ENCODE measurements at regions not wholly inside any gene's neighbourhood (a gene's known extent, or its start where the extent isn't known, plus 50 kb on each side); places are given as distances from the start of the nearest gene placed in this dataset.

DNA sequence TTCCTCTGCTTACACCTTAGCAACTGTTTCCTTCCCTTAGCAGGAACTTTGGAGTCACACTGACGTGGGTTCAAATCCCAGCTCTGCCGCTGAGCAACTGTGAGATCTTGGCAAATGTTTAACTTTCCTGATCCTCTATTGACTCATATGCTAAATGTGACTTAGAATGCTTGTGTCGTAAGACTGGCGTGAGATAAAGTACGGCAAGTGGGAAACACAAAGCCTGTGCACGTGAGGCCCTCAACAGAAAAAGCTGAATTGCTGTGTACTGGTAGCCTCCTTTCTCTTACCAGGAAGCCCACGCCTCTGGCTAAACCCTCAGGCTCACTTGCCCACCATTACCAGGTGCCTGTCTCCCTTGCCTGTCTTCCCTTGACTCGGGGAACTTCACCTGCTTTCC is 135.4 kb upstream of the TNR start:
- TF ChIP-seq, protein P1, sequence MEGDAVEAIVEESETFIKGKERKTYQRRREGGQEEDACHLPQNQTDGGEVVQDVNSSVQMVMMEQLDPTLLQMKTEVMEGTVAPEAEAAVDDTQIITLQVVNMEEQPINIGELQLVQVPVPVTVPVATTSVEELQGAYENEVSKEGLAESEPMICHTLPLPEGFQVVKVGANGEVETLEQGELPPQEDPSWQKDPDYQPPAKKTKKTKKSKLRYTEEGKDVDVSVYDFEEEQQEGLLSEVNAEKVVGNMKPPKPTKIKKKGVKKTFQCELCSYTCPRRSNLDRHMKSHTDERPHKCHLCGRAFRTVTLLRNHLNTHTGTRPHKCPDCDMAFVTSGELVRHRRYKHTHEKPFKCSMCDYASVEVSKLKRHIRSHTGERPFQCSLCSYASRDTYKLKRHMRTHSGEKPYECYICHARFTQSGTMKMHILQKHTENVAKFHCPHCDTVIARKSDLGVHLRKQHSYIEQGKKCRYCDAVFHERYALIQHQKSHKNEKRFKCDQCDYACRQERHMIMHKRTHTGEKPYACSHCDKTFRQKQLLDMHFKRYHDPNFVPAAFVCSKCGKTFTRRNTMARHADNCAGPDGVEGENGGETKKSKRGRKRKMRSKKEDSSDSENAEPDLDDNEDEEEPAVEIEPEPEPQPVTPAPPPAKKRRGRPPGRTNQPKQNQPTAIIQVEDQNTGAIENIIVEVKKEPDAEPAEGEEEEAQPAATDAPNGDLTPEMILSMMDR (IDR thresholded peaks at IDR 0.05; ENCODE audit: low read depth, low read length) = no peak
- no peak for DNase-seq (ENCODE audit: low read depth, low spot score)
- in situ Hi-C loops (cut with HindIII; ENCODE audit: low sequenced_read_pairs) = no loop called here
- no peak overlapping the region for H3K4me3 ChIP-seq (ENCODE audit: low read depth, low read length)

DNA sequence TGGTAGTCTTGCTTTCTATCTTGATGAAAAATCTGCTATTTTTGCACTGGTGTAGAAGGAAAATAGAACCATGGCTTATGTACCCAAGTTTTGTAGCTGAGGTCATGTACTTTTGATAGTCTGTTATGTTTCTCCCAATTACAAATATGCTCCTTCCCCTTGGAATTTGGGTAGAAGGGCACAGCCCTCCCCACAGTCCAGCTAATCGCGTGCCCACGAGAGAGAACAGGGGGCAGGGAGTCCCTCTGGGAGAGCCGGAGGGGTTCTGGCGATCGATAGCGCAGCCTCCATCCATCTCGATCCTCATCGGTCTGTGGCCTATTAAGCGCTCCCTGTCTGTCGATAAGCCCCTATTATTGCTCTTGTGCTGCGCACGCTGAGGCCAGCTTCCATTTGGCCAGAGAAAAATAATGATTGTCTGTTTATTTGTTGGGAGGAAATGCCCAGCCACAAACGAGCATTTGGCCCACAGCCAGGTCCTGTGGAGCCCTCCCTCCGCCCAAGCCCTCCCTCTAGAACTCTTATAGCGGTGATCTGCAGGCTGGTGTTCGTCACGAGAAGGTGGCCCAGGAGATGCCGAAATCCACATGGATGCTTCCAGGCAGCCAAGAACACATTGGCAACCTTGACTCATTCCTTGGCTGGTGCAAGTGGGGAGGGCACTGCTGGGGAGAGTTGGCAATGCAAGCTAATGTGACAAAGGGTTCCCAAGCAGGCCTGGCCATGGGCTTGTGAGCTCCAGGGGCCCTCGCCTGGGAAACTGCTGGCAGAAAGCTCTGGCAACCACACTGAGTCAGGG is 134.7 kb upstream of the TNR start:
- TF ChIP-seq, protein P1 (IDR thresholded peaks at IDR 0.05; ENCODE audit: low read depth, low read length) = no peak
- DNase-seq (ENCODE audit: low read depth, low spot score) = peak; percentile 2
- in situ Hi-C loops (cut with HindIII; ENCODE audit: low sequenced_read_pairs) = no loop called here
- H3K4me3 ChIP-seq (ENCODE audit: low read depth, low read length) = no peak overlapping the region

DNA sequence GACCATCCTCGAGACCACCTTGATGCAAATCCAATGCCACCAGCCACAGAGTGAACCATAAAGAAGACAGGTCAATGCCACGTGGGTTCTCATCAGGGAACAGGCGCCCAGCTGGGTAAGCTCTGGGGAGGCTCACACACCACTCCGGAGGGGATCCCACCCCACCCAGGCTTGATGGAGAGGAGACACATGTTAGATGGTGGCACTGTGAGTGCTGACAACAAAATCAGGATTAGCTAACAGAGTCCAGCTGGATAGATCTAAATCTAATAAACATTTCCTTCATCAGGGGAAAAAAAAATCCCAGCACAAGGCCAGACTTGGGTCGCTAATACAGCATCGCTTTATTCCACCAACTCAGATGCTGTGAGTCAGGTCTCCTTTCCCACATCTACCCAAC is 132.2 kb upstream of the TNR start:
- TF ChIP-seq, protein P1 (IDR thresholded peaks at IDR 0.05; ENCODE audit: low read depth, low read length) = no peak
- DNase-seq (ENCODE audit: low read depth, low spot score) = no peak
- no peak overlapping the region for H3K4me3 ChIP-seq (ENCODE audit: low read depth, low read length)
- in situ Hi-C loops (cut with HindIII; ENCODE audit: low sequenced_read_pairs) = no loop called here

DNA sequence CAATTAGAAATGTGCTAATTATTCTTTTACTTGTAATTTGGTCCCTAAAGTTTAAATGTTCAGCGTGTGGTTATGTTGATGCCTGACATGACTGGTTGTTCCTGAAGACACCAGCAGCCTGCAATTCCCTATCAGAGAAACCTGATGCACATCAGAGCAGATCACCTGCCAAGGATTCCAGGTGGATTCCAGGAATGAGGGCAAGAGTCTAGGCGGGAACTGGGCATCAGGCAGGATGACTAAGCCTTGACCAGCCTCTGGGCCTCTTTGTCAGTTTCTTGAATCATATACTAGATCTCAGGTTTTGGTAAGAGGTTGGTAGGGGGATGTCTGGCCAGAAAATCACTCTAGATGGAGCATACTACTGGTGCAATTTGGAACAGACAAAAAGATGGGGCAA is 130.7 kb upstream of the TNR start:
- in situ Hi-C loops (cut with HindIII; ENCODE audit: low sequenced_read_pairs) = no loop called here
- TF ChIP-seq, protein P1 (IDR thresholded peaks at IDR 0.05; ENCODE audit: low read depth, low read length) = no peak
- DNase-seq (ENCODE audit: low read depth, low spot score) = no peak
- H3K4me3 ChIP-seq (ENCODE audit: low read depth, low read length) = no peak overlapping the region

DNA sequence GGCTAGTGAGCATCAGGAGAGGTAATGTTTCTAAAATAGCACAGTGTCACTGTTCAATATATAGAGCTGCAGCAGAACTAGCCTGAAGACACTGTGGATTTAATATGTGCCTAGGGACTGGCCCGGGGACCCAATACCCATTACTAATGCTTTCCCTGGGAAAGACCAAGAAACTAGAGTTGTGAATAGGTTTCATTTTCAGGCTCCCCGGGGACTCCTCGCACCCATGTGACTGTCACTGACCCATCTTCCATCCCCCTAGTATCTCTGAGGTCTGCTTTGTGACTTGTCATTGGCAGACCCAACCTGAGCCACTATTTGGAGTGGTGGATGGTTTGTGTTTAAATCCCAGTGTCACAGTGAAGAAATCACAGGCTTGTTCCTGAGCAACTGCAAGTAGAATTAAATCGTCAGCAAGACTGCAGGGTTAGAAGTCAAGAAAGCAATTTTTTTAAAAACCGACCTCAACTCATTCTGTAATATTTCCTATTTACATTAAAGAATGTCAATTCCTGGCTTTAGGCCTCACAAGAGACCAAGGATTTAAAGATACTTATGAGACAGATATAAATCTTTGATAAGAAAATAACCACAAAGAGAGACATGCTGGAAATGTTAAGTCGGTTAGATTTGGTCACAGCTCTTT is 130.0 kb upstream of the TNR start:
- in situ Hi-C loops (cut with HindIII; ENCODE audit: low sequenced_read_pairs) = no loop called here
- no peak for DNase-seq (ENCODE audit: low read depth, low spot score)
- H3K4me3 ChIP-seq (ENCODE audit: low read depth, low read length) = no peak overlapping the region
- TF ChIP-seq, protein P1 (IDR thresholded peaks at IDR 0.05; ENCODE audit: low read depth, low read length) = no peak

DNA sequence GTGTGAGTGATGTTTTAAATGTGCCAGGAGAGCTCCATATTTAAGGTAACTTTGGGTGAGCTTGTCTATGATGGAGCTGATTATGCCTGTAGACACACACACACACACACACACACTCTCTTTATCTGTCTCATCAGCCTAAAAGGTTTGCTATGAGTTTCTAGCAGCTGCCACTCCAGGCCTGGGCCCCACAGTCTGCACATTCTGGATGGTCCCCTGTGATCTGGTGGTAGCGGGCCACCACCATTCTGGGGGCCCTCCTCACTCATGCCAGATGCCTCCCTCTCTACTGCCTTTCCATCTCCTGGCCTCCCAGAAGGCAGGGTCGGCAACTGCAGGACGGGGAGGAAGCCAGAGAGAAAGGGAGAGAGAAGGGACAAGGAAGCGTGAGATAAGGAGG is 129.2 kb upstream of the TNR start:
- in situ Hi-C loops (cut with HindIII; ENCODE audit: low sequenced_read_pairs) = no loop called here
- DNase-seq (ENCODE audit: low read depth, low spot score) = no peak
- TF ChIP-seq, protein P1 (IDR thresholded peaks at IDR 0.05; ENCODE audit: low read depth, low read length) = no peak
- no peak overlapping the region for H3K4me3 ChIP-seq (ENCODE audit: low read depth, low read length)
